ENCODE measurements at regions not wholly inside any gene's neighbourhood (a gene's known extent, or its start where the extent isn't known, plus 50 kb on each side); places are given as distances from the start of the nearest gene placed in this dataset.
"Not testable (repeated sequence)": the region's sequence is repeated elsewhere in the genome, so short reads cannot be mapped to it uniquely, and the experiment has no call there.

- no peak for DNase-seq (ENCODE audit: low read depth in 2 of 2)
Measured at GRCh38 chr14:86739761-86740160, 1209.8 kb downstream of the FLRT2 start.

GRCh38 chr14:86731427-86731826 lies 1201.5 kb downstream of the FLRT2 start:
- not testable (repeated sequence) for DNase-seq (ENCODE audit: low read depth in 2 of 2)

- no peak for DNase-seq (ENCODE audit: low read depth in 2 of 2)
Measured at GRCh38 chr14:86723254-86723624, 1193.3 kb downstream of the FLRT2 start.

GRCh38 chr14:86722612-86723253 lies 1192.8 kb downstream of the FLRT2 start:
- no peak for DNase-seq (ENCODE audit: low read depth in 2 of 2)

- no peak for DNase-seq (ENCODE audit: low read depth in 2 of 2)
Measured at GRCh38 chr14:86714575-86714974, 1184.6 kb downstream of the FLRT2 start.

GRCh38 chr14:86714153-86714552 lies 1184.2 kb downstream of the FLRT2 start:
- DNase-seq (ENCODE audit: low read depth in 2 of 2) = no peak

- peak in 1 of 2 experiments; percentile 0 for DNase-seq (ENCODE audit: low read depth in 2 of 2)
Measured at GRCh38 chr14:86712727-86713126, 1182.8 kb downstream of the FLRT2 start.

GRCh38 chr14:86712176-86712575 lies 1182.2 kb downstream of the FLRT2 start:
- DNase-seq (ENCODE audit: low read depth in 2 of 2) = peak in 1 of 2 experiments; percentile 1

- no peak for DNase-seq (ENCODE audit: low read depth in 2 of 2)
Measured at GRCh38 chr14:86708846-86709339, 1178.9 kb downstream of the FLRT2 start.

GRCh38 chr14:86707071-86707470 lies 1177.1 kb downstream of the FLRT2 start:
- DNase-seq (ENCODE audit: low read depth in 2 of 2) = no peak

- peak in 1 of 2 experiments; percentile 3 for DNase-seq (ENCODE audit: low read depth in 2 of 2)
Measured at GRCh38 chr14:86683561-86683960, 1153.6 kb downstream of the FLRT2 start.

- DNase-seq (ENCODE audit: low read depth in 2 of 2) = no peak
Measured at GRCh38 chr14:86675059-86675458, 1145.1 kb downstream of the FLRT2 start.

- DNase-seq (ENCODE audit: low read depth in 2 of 2) = no peak
Measured at GRCh38 chr14:86673523-86673969, 1143.6 kb downstream of the FLRT2 start.

GRCh38 chr14:86672080-86672479 lies 1142.1 kb downstream of the FLRT2 start:
- no peak for DNase-seq (ENCODE audit: low read depth in 2 of 2)

- no peak for DNase-seq (ENCODE audit: low read depth in 2 of 2)
Measured at GRCh38 chr14:86665975-86666374, 1136.0 kb downstream of the FLRT2 start.

- no peak for DNase-seq (ENCODE audit: low read depth in 2 of 2)
Measured at GRCh38 chr14:86662334-86662733, 1132.4 kb downstream of the FLRT2 start.

- DNase-seq (ENCODE audit: low read depth in 2 of 2) = no peak
Measured at GRCh38 chr14:86654558-86655184, 1124.7 kb downstream of the FLRT2 start.

- DNase-seq (ENCODE audit: low read depth in 2 of 2) = peak; percentile 37 to 38
Measured at GRCh38 chr14:86652526-86652925, 1122.6 kb downstream of the FLRT2 start.

GRCh38 chr14:86646696-86647690 lies 1117.0 kb downstream of the FLRT2 start:
- DNase-seq (ENCODE audit: low read depth in 2 of 2) = no peak

GRCh38 chr14:86646125-86646524 lies 1116.2 kb downstream of the FLRT2 start:
- DNase-seq (ENCODE audit: low read depth in 2 of 2) = no peak

- DNase-seq (ENCODE audit: low read depth in 2 of 2) = no peak
Measured at GRCh38 chr14:86641310-86641709, 1111.4 kb downstream of the FLRT2 start.

GRCh38 chr14:86640288-86640687 lies 1110.3 kb downstream of the FLRT2 start:
- no peak for DNase-seq (ENCODE audit: low read depth in 2 of 2)

Measured in fibroblast of skin of left quadriceps (primary cell).